ENCODE measurements at regions not wholly inside any gene's neighbourhood (a gene's known extent, or its start where the extent isn't known, plus 50 kb on each side); places are given as distances from the start of the nearest gene placed in this dataset.
"Not testable (repeated sequence)": the region's sequence is repeated elsewhere in the genome, so short reads cannot be mapped to it uniquely, and the experiment has no call there.

- not testable (repeated sequence) for H3K27me3 ChIP-seq (replicated peaks; ENCODE audit: insufficient read depth, low read length); H2AFZ ChIP-seq (ENCODE audit: low read length); DNase-seq; H3K9me3 ChIP-seq (replicated peaks; ENCODE audit: insufficient read depth, low read length); H3K4me1 ChIP-seq (ENCODE audit: low read length); H3K9me2 ChIP-seq (replicated peaks; ENCODE audit: insufficient read depth, low read length); H3K9ac ChIP-seq (ENCODE audit: low read length); H3F3A ChIP-seq (ENCODE audit: insufficient read depth, low read length); H3K79me2 ChIP-seq (ENCODE audit: low read length); H3K4me3 ChIP-seq (ENCODE audit: low read length); H4K20me1 ChIP-seq (ENCODE audit: insufficient read depth, low read length); H3K36me3 ChIP-seq (replicated peaks; ENCODE audit: insufficient read depth, low read length); H3K4me2 ChIP-seq (ENCODE audit: low read depth, low read length); H3K27ac ChIP-seq (ENCODE audit: low read length)
Observed at GRCh38 chrX:144202726-144203125, 318.9 kb downstream of the UBE2NL start.

GRCh38 chrX:144208360-144209024, 324.6 kb downstream of the UBE2NL start:
- H3K79me2 ChIP-seq (ENCODE audit: low read length); H3K9me3 ChIP-seq (replicated peaks; ENCODE audit: insufficient read depth, low read length); H3K9me2 ChIP-seq (replicated peaks; ENCODE audit: insufficient read depth, low read length); H3K36me3 ChIP-seq (replicated peaks; ENCODE audit: insufficient read depth, low read length); H3K27ac ChIP-seq (ENCODE audit: low read length); H4K20me1 ChIP-seq (ENCODE audit: insufficient read depth, low read length); H3K4me2 ChIP-seq (ENCODE audit: low read depth, low read length); H3F3A ChIP-seq (ENCODE audit: insufficient read depth, low read length); H2AFZ ChIP-seq (ENCODE audit: low read length); H3K9ac ChIP-seq (ENCODE audit: low read length); H3K4me1 ChIP-seq (ENCODE audit: low read length); H3K27me3 ChIP-seq (replicated peaks; ENCODE audit: insufficient read depth, low read length); DNase-seq; H3K4me3 ChIP-seq (ENCODE audit: low read length): not testable (repeated sequence)

- H3K9ac ChIP-seq (ENCODE audit: low read length) = no peak overlapping the region
- H3K4me3 ChIP-seq (ENCODE audit: low read length) = no peak overlapping the region
- no peaks in the 10 kb centered on the region for H3K79me2 ChIP-seq (ENCODE audit: low read length)
- no peak for DNase-seq
- H3K4me1 ChIP-seq (ENCODE audit: low read length) = 0 out of 2 replicates have a peak, but pooled peaks cover 4% of the 10 kb centered on the region
- H3K4me2 ChIP-seq (ENCODE audit: low read depth, low read length) = no peak overlapping the region
- no peak overlapping the region for H2AFZ ChIP-seq (ENCODE audit: low read length)
- H3K27ac ChIP-seq (ENCODE audit: low read length) = no peak overlapping the region
- no peaks in the 10 kb centered on the region for H4K20me1 ChIP-seq (ENCODE audit: insufficient read depth, low read length)
- no peaks in the 10 kb centered on the region for H3K9me3 ChIP-seq (replicated peaks; ENCODE audit: insufficient read depth, low read length)
- H3K36me3 ChIP-seq (replicated peaks; ENCODE audit: insufficient read depth, low read length) = no peaks in the 10 kb centered on the region
- H3K27me3 ChIP-seq (replicated peaks; ENCODE audit: insufficient read depth, low read length) = no peaks in the 10 kb centered on the region
- no peaks in the 10 kb centered on the region; the same call in 1 of the 2 replicates for H3F3A ChIP-seq (ENCODE audit: insufficient read depth, low read length)
- TF ChIP-seq EZH2phosphoT487 (IDR thresholded peaks at IDR 0.05; ENCODE audit: low read length) (no peak), EZH2 (optimal IDR thresholded peaks at IDR 0.05; ENCODE audit: low read depth, low read length) (no peak)
- TF ChIP-seq, protein P1, sequence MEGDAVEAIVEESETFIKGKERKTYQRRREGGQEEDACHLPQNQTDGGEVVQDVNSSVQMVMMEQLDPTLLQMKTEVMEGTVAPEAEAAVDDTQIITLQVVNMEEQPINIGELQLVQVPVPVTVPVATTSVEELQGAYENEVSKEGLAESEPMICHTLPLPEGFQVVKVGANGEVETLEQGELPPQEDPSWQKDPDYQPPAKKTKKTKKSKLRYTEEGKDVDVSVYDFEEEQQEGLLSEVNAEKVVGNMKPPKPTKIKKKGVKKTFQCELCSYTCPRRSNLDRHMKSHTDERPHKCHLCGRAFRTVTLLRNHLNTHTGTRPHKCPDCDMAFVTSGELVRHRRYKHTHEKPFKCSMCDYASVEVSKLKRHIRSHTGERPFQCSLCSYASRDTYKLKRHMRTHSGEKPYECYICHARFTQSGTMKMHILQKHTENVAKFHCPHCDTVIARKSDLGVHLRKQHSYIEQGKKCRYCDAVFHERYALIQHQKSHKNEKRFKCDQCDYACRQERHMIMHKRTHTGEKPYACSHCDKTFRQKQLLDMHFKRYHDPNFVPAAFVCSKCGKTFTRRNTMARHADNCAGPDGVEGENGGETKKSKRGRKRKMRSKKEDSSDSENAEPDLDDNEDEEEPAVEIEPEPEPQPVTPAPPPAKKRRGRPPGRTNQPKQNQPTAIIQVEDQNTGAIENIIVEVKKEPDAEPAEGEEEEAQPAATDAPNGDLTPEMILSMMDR (IDR thresholded peaks at IDR 0.05; ENCODE audit: low read length) = no peak
- no peaks in the 10 kb centered on the region for H3K9me2 ChIP-seq (replicated peaks; ENCODE audit: insufficient read depth, low read length)
Observed at GRCh38 chrX:144214651-144215050, 330.8 kb downstream of the UBE2NL start.

- Histone ChIP-seq H3K4me1 (ENCODE audit: low read length) (0 out of 2 replicates have a peak, but pooled peaks cover 4% of the 10 kb centered on the region), H3K9me3 (replicated peaks; ENCODE audit: insufficient read depth, low read length) (no peaks in the 10 kb centered on the region), H4K20me1 (ENCODE audit: insufficient read depth, low read length) (no peaks in the 10 kb centered on the region), H3K79me2 (ENCODE audit: low read length) (no peaks in the 10 kb centered on the region), H3K36me3 (replicated peaks; ENCODE audit: insufficient read depth, low read length) (no peaks in the 10 kb centered on the region), H2AFZ (ENCODE audit: low read length) (no peak overlapping the region), H3K9ac (ENCODE audit: low read length) (no peak overlapping the region), H3K27ac (ENCODE audit: low read length) (no peak overlapping the region), H3K4me3 (ENCODE audit: low read length) (no peak overlapping the region), H3F3A (ENCODE audit: insufficient read depth, low read length) (no peaks in the 10 kb centered on the region; the same call in 1 of the 2 replicates), H3K27me3 (replicated peaks; ENCODE audit: insufficient read depth, low read length) (no peaks in the 10 kb centered on the region), H3K4me2 (ENCODE audit: low read depth, low read length) (no peak overlapping the region), H3K9me2 (replicated peaks; ENCODE audit: insufficient read depth, low read length) (no peaks in the 10 kb centered on the region)
- no peak for TF ChIP-seq EZH2 (optimal IDR thresholded peaks at IDR 0.05; ENCODE audit: low read depth, low read length)
- TF ChIP-seq, protein P1 (IDR thresholded peaks at IDR 0.05; ENCODE audit: low read length) = no peak
- TF ChIP-seq EZH2phosphoT487 (IDR thresholded peaks at IDR 0.05; ENCODE audit: low read length) = no peak
- DNase-seq = no peak
Observed at GRCh38 chrX:144219035-144219434, 335.2 kb downstream of the UBE2NL start.

DNA sequence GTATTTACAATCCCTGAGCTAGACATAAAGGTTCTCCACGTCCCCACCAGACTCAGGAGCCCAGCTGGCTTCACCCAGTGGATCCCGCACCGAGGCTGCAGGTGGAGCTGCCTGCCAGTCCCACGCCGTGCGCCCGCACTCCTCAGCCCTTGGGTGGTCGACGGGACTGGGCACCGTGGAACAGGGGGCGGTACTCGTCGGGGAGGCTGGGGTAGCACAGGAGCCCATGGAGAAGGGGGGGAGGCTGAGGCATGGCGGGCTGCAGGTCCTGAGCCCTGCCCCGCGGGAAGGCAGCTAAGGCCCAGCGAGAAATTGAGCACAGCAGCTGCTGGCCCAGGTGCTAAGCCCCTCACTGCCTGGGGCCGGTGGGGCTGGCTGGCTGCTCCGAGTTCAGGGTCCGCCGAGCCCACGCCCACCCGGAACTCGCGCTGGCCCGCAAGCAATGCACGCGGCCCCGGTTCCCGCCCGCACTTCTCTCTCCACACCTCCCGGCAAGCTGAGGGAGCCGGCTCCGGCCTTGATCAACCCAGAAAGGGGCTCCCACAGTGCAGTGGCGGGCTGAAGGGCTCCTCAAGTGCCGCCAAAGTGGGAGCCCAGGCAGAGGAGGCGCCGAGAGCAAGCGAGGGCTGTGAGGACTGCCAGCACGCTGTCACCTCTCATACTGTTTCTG, 347.4 kb downstream of the UBE2NL start:
- not testable (repeated sequence) for H3K36me3 ChIP-seq (replicated peaks; ENCODE audit: insufficient read depth, low read length); H3K4me2 ChIP-seq (ENCODE audit: low read depth, low read length); H3K27ac ChIP-seq (ENCODE audit: low read length); H3K9me2 ChIP-seq (replicated peaks; ENCODE audit: insufficient read depth, low read length); DNase-seq; H3K4me3 ChIP-seq (ENCODE audit: low read length); H3K27me3 ChIP-seq (replicated peaks; ENCODE audit: insufficient read depth, low read length); H3K79me2 ChIP-seq (ENCODE audit: low read length); H3K9ac ChIP-seq (ENCODE audit: low read length); H2AFZ ChIP-seq (ENCODE audit: low read length); H4K20me1 ChIP-seq (ENCODE audit: insufficient read depth, low read length); H3K4me1 ChIP-seq (ENCODE audit: low read length); H3F3A ChIP-seq (ENCODE audit: insufficient read depth, low read length); H3K9me3 ChIP-seq (replicated peaks; ENCODE audit: insufficient read depth, low read length)
